ENCODE measurements at regions not wholly inside any gene's neighbourhood (a gene's known extent, or its start where the extent isn't known, plus 50 kb on each side); places are given as distances from the start of the nearest gene placed in this dataset.

- TF ChIP-seq CTCF (IDR thresholded peaks at IDR 0.05; ENCODE audit: control extremely low read depth in 1 of 3, insufficient read depth in 1 of 3, low read depth in 1 of 3, low read length in 3 of 3) (no peak), SAP30 (IDR thresholded peaks at IDR 0.05; ENCODE audit: insufficient read depth, insufficient replicate concordance, low read length) (no peak), FOSL1 (IDR thresholded peaks at IDR 0.05; ENCODE audit: insufficient read depth, low read depth, low read length) (no peak), CEBPB (IDR thresholded peaks at IDR 0.05; ENCODE audit: low read depth, low read length) (no peak)
Measured at GRCh38 chr2:236894791-236895190, 190.9 kb upstream of the COPS8 start (continued).

Measured in H1 (cell line).